ENCODE measurements at regions not wholly inside any gene's neighbourhood (a gene's known extent, or its start where the extent isn't known, plus 50 kb on each side); places are given as distances from the start of the nearest gene placed in this dataset.

- no peak for DNase-seq (ENCODE audit: low spot score)
Observed at GRCh38 chr4:62344474-62344873, 1144.3 kb downstream of the ADGRL3 start.

- no peak for DNase-seq (ENCODE audit: low spot score)
Observed at GRCh38 chr4:62342346-62342745, 1142.2 kb downstream of the ADGRL3 start.

GRCh38 chr4:62328526-62328925 lies 1128.4 kb downstream of the ADGRL3 start:
- no peak for DNase-seq (ENCODE audit: low spot score)

GRCh38 chr4:62327612-62328297 lies 1127.6 kb downstream of the ADGRL3 start:
- no peak for DNase-seq (ENCODE audit: low spot score)

GRCh38 chr4:62324215-62324614 lies 1124.1 kb downstream of the ADGRL3 start:
- no peak for DNase-seq (ENCODE audit: low spot score)

GRCh38 chr4:62320612-62321011 lies 1120.5 kb downstream of the ADGRL3 start:
- DNase-seq (ENCODE audit: low spot score), result no peak

GRCh38 chr4:62302710-62303109 lies 1102.6 kb downstream of the ADGRL3 start:
- DNase-seq (ENCODE audit: low spot score), result no peak

GRCh38 chr4:62301500-62301899 lies 1101.4 kb downstream of the ADGRL3 start:
- DNase-seq (ENCODE audit: low spot score), result no peak

- DNase-seq (ENCODE audit: low spot score), result no peak
Observed at GRCh38 chr4:62293551-62293950, 1093.4 kb downstream of the ADGRL3 start.

- DNase-seq (ENCODE audit: low spot score), result no peak
Observed at GRCh38 chr4:62292911-62293310, 1092.8 kb downstream of the ADGRL3 start.

GRCh38 chr4:62288808-62289541 lies 1088.8 kb downstream of the ADGRL3 start:
- DNase-seq (ENCODE audit: low spot score), result no peak

- no peak for DNase-seq (ENCODE audit: low spot score)
Observed at GRCh38 chr4:62285026-62285425, 1084.9 kb downstream of the ADGRL3 start.

GRCh38 chr4:62279689-62280088 lies 1079.6 kb downstream of the ADGRL3 start:
- DNase-seq (ENCODE audit: low spot score), result no peak

- no peak for DNase-seq (ENCODE audit: low spot score)
Observed at GRCh38 chr4:62275470-62275869, 1075.3 kb downstream of the ADGRL3 start.

GRCh38 chr4:62274782-62275181 lies 1074.7 kb downstream of the ADGRL3 start:
- DNase-seq (ENCODE audit: low spot score), result no peak

- no peak for DNase-seq (ENCODE audit: low spot score)
Observed at GRCh38 chr4:62271107-62271506, 1071.0 kb downstream of the ADGRL3 start.

- no peak for DNase-seq (ENCODE audit: low spot score)
Observed at GRCh38 chr4:62269918-62270317, 1069.8 kb downstream of the ADGRL3 start.

- DNase-seq (ENCODE audit: low spot score), result no peak
Observed at GRCh38 chr4:62263454-62263853, 1063.3 kb downstream of the ADGRL3 start.

GRCh38 chr4:62262676-62263075 lies 1062.5 kb downstream of the ADGRL3 start:
- no peak for DNase-seq (ENCODE audit: low spot score)

GRCh38 chr4:62260254-62260653 lies 1060.1 kb downstream of the ADGRL3 start:
- no peak for DNase-seq (ENCODE audit: low spot score)

- DNase-seq (ENCODE audit: low spot score), result no peak
Observed at GRCh38 chr4:62256479-62256878, 1056.4 kb downstream of the ADGRL3 start.

- DNase-seq (ENCODE audit: low spot score), result no peak
Observed at GRCh38 chr4:62252728-62253127, 1052.6 kb downstream of the ADGRL3 start.

GRCh38 chr4:62250100-62250499 lies 1050.0 kb downstream of the ADGRL3 start:
- DNase-seq (ENCODE audit: low spot score), result no peak

GRCh38 chr4:62243895-62244294 lies 1043.8 kb downstream of the ADGRL3 start:
- DNase-seq (ENCODE audit: low spot score), result no peak

Data from COLO829 (cell line).